NT2/D1 (cell line): ENCODE measurements at regions not wholly inside any gene's neighbourhood (a gene's known extent, or its start where the extent isn't known, plus 50 kb on each side); places are given as distances from the start of the nearest gene placed in this dataset.

ENCODE experiments used
- DNase-seq: peaks from one replicate; pipeline ENCODE4 v3.0.0-alpha.2; 2011; ENCODE audit warnings: low read depth, low spot score
- H3K27me3 ChIP-seq: 2 replicates; pipeline ENCODE4 v1.6.0; 2011; ENCODE audit warnings: mild to moderate bottlenecking; ENCODE audit not compliant: insufficient read length, insufficient read depth
- H3K36me3 ChIP-seq: 2 replicates; pipeline ENCODE4 v1.6.1; 2011; ENCODE audit warnings: mild to moderate bottlenecking, low read length, mixed read lengths; ENCODE audit not compliant: insufficient read depth, insufficient read length
- H3K4me1 ChIP-seq: 2 replicates; pipeline ENCODE4 v1.5.1; 2011; ENCODE audit not compliant: insufficient read depth, insufficient read length
- H3K4me3 ChIP-seq: 2 replicates; pipeline ENCODE4 v1.5.1; 2011; ENCODE audit warnings: low read depth; ENCODE audit not compliant: insufficient read length
- H3K9ac ChIP-seq: 2 replicates; pipeline ENCODE4 v1.6.0; 2011; ENCODE audit warnings: low read depth; ENCODE audit not compliant: insufficient read length
- H3K9me3 ChIP-seq: 2 replicates; pipeline ENCODE4 v1.5.1; 2011; ENCODE audit warnings: mild to moderate bottlenecking, low read length; ENCODE audit not compliant: insufficient read depth
- SUZ12 ChIP-seq: IDR thresholded peaks from 2 replicates; pipeline ENCODE4 v1.6.1; 2011; ENCODE audit not compliant: insufficient read length, insufficient read depth; ENCODE audit errors: extremely low read depth
- YY1 ChIP-seq: IDR thresholded peaks from 2 replicates; pipeline ENCODE4 v1.6.1; 2011; ENCODE audit not compliant: insufficient read length, insufficient read depth
- ZNF274 ChIP-seq: IDR thresholded peaks from 2 replicates; pipeline ENCODE4 v1.6.1; 2011; ENCODE audit warnings: mild to moderate bottlenecking, low read depth, low read length

DNA sequence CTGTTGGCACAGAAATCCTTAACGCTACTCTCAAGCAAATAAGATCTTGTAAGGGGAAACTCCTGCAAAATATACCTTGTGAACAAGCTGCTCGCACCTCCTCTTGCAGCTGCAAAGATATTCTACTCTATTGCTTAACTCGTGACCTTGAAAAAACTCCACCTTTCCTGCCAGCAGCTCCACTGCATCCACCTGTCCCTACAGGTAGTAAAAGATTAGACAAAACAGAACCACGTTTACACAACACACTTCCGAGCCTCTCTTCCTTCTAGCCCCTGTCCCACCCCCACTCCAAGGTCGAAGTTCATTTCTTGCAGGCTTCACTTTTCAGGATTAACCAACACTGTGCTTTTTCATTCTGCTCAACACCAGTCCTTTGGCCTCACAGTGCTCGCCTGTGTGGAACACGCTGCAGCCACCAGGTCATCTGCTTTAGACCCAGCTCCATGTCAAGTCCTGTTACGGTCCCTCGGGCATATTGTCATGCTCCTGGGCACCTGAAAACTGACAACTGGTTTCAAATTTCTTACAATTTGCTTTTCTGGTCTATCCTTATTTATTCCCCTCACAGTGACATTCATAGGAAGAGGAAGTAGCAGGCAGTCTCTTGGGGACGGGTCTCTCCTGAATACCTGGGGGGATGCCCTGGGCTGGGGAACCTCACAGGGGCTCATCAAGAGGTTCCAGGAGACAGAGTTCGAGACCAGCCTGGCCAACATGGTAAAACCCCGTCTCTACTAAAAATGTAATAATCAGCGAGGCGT lies 165.8 kb upstream of the KLF14 start:
- no peak overlapping the region for H3K4me3 ChIP-seq
- H3K27me3 ChIP-seq: no peaks in the 10 kb centered on the region
- H3K9ac ChIP-seq: no peak overlapping the region
- DNase-seq: no peak
- H3K9me3 ChIP-seq: no peaks in the 10 kb centered on the region
- H3K4me1 ChIP-seq: peaks cover 13% of the 10 kb centered on the region
- TF ChIP-seq YY1 (no peak), SUZ12 (no peak), ZNF274 (no peak)
- peaks cover 29% of the 10 kb centered on the region for H3K36me3 ChIP-seq

- H3K9ac ChIP-seq: no peak overlapping the region
- no peak for DNase-seq
- H3K27me3 ChIP-seq: no peaks in the 10 kb centered on the region
- H3K4me1 ChIP-seq: peaks cover 10% of the 10 kb centered on the region
- no peaks in the 10 kb centered on the region for H3K9me3 ChIP-seq
- TF ChIP-seq SUZ12 (no peak), YY1 (no peak), ZNF274 (no peak)
- H3K36me3 ChIP-seq: peaks cover 24% of the 10 kb centered on the region
- no peak overlapping the region for H3K4me3 ChIP-seq
Measured at GRCh38 chr7:130900471-130901076, 166.6 kb upstream of the KLF14 start.

- TF ChIP-seq YY1 (no peak), SUZ12 (no peak)
- Histone ChIP-seq H3K9me3 (no peaks in the 10 kb centered on the region), H3K27me3 (no peaks in the 10 kb centered on the region), H3K9ac (no peak overlapping the region), H3K4me3 (no peak overlapping the region), H3K36me3 (peaks cover 24% of the 10 kb centered on the region), H3K4me1 (peaks cover 9% of the 10 kb centered on the region)
- DNase-seq: no peak
Measured at GRCh38 chr7:130901209-130901783, 167.3 kb upstream of the KLF14 start.

DNA sequence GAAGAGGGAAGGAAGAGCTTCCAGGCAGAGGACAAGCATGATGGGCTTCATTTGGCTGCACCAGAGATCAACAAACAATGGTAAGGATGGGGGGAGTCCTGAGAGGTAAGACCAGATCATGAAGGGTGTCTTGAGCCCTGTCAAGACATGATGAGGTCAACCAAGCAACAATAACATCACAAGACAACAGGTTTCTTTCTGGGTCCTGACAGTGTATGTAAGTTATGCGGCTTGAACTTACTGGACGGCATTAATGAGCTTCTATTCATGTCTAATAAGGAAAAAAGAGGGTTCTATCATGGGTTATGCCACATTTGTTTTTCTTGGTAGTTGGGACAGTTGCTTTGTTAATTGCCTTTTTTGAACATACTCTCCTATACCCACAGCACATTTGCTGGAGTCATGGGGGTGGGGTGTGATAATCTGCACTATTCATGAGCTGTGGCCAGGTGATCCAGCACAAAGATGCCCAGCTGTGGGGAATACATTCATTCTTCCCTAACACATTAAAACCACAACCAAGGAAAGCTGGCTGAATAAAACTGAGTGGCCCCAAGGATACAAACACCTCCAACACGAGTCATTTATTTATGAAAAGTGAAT lies 168.8 kb upstream of the KLF14 start:
- H3K9me3 ChIP-seq: no peaks in the 10 kb centered on the region
- peaks cover 2% of the 10 kb centered on the region for H3K4me1 ChIP-seq
- no peak overlapping the region for H3K4me3 ChIP-seq
- no peaks in the 10 kb centered on the region for H3K27me3 ChIP-seq
- no peak for TF ChIP-seq YY1
- no peak for TF ChIP-seq SUZ12
- TF ChIP-seq ZNF274: no peak
- no peak for DNase-seq
- peaks cover 15% of the 10 kb centered on the region for H3K36me3 ChIP-seq
- no peak overlapping the region for H3K9ac ChIP-seq

- Histone ChIP-seq H3K4me1 (no peaks in the 10 kb centered on the region), H3K4me3 (no peak overlapping the region), H3K9ac (no peak overlapping the region), H3K36me3 (peaks cover 15% of the 10 kb centered on the region), H3K9me3 (no peaks in the 10 kb centered on the region), H3K27me3 (no peaks in the 10 kb centered on the region)
- TF ChIP-seq YY1 (no peak), ZNF274 (no peak), SUZ12 (no peak)
- DNase-seq: no peak
Measured at GRCh38 chr7:130903358-130903974, 169.5 kb upstream of the KLF14 start.

DNA sequence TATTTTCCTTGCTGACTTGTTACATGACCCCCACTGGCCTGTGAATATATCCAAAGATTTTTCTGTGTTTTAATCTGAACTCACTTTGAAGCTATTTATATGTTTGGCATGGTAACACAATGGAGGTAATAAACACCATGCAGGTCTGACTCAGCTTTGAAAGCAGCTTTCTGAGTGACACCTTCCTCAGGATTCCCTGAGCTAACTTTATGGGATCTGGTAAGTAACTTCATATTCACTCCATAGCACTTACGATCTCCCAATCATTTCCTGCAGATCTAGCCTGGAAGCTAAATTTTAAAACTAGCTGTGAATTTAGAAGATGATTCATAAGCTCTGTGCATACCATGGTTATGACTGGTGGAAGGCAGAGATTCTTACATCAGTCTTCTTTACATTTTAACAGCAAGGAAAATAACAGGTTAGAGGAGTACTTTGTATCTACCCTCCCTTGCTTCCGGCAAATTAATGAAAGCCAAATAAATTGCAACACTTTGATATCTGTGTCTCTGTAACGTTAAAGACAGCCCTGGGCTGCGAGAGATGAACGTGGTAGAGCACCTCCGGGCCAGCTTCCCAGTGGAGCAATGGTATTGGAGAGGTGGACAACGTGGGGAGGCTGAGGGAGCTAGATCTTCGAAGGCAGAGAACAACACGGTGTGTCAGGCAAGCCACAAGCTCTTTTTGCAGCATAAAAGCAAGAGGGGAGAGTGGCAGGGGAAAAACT lies 170.2 kb upstream of the KLF14 start:
- Histone ChIP-seq H3K36me3 (peaks cover 16% of the 10 kb centered on the region), H3K4me1 (no peaks in the 10 kb centered on the region), H3K4me3 (no peak overlapping the region), H3K9ac (no peak overlapping the region), H3K9me3 (no peaks in the 10 kb centered on the region), H3K27me3 (no peaks in the 10 kb centered on the region)
- TF ChIP-seq ZNF274 (no peak), SUZ12 (no peak), YY1 (no peak)
- no peak for DNase-seq
